ENCODE measurements at regions not wholly inside any gene's neighbourhood (a gene's known extent, or its start where the extent isn't known, plus 50 kb on each side); places are given as distances from the start of the nearest gene placed in this dataset.

DNA sequence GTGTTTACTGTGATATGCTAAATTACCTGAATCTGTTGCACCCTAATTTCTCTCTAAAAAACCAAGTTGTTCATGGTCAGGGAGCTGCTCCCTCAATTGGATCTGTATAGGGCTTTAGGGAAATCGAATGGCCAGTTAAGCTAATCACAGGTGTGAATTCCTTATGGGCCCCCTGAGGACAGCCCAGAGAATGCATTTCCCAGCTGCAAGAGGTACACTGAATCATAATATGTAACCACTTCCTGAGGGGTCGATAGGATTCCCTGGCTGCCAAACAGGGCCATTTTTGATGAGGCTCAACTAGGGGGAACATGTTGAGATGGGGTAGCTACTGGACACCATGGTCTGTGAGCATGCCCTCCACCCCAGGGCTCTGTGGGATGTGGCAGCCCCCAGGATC, 478.6 kb downstream of the CCDC171 start:
- Histone ChIP-seq H3K9me3 (ENCODE audit: control insufficient read depth in 4 of 4, low read length in 3 of 4) (no peaks in the 10 kb centered on the region), H3K36me3 (ENCODE audit: control insufficient read depth in 4 of 4, insufficient read depth in 3 of 4, low read depth in 1 of 4, low read length in 3 of 4) (no peaks in the 10 kb centered on the region), H3K4me1 (ENCODE audit: control insufficient read depth in 4 of 4, insufficient read depth in 4 of 4, low read length in 3 of 4) (no peaks in the 10 kb centered on the region), H3K9ac (ENCODE audit: low read depth in 1 of 2, low read length in 2 of 2) (no peak overlapping the region), H3K27me3 (ENCODE audit: control insufficient read depth in 4 of 4, insufficient read depth in 4 of 4, low read length in 3 of 4) (no peaks in the 10 kb centered on the region), H3K27ac (ENCODE audit: low read depth in 1 of 2, low read length in 2 of 2) (no peak overlapping the region), H3K4me3 (ENCODE audit: low read depth in 1 of 3, low read length in 3 of 3) (no peak overlapping the region)
- 49% methylated on average over 2 of the region's 2 CpGs for WGBS
- DNase-seq (ENCODE audit: low spot score) = no peak
- no peak for TF ChIP-seq YY1 (IDR thresholded peaks at IDR 0.05)
- TF ChIP-seq, protein P1, sequence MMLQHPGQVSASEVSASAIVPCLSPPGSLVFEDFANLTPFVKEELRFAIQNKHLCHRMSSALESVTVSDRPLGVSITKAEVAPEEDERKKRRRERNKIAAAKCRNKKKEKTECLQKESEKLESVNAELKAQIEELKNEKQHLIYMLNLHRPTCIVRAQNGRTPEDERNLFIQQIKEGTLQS (IDR thresholded peaks at IDR 0.05) = no peak
- no peak for TF ChIP-seq JUND (IDR thresholded peaks at IDR 0.05)
- TF ChIP-seq, protein P2, sequence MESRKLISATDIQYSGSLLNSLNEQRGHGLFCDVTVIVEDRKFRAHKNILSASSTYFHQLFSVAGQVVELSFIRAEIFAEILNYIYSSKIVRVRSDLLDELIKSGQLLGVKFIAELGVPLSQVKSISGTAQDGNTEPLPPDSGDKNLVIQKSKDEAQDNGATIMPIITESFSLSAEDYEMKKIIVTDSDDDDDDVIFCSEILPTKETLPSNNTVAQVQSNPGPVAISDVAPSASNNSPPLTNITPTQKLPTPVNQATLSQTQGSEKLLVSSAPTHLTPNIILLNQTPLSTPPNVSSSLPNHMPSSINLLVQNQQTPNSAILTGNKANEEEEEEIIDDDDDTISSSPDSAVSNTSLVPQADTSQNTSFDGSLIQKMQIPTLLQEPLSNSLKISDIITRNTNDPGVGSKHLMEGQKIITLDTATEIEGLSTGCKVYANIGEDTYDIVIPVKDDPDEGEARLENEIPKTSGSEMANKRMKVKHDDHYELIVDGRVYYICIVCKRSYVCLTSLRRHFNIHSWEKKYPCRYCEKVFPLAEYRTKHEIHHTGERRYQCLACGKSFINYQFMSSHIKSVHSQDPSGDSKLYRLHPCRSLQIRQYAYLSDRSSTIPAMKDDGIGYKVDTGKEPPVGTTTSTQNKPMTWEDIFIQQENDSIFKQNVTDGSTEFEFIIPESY (IDR thresholded peaks at IDR 0.05) = no peak
- TF ChIP-seq MAX (IDR thresholded peaks at IDR 0.05) = no peak
- TF ChIP-seq HNF4G (IDR thresholded peaks at IDR 0.05) = no peak

- Histone ChIP-seq H3K4me1 (ENCODE audit: control insufficient read depth in 4 of 4, insufficient read depth in 4 of 4, low read length in 3 of 4) (no peaks in the 10 kb centered on the region), H3K27me3 (ENCODE audit: control insufficient read depth in 4 of 4, insufficient read depth in 4 of 4, low read length in 3 of 4) (no peaks in the 10 kb centered on the region), H3K36me3 (ENCODE audit: control insufficient read depth in 4 of 4, insufficient read depth in 3 of 4, low read depth in 1 of 4, low read length in 3 of 4) (no peaks in the 10 kb centered on the region), H3K9me3 (ENCODE audit: control insufficient read depth in 4 of 4, low read length in 3 of 4) (no peaks in the 10 kb centered on the region), H3K9ac (ENCODE audit: low read depth in 1 of 2, low read length in 2 of 2) (no peak overlapping the region), H3K27ac (ENCODE audit: low read depth in 1 of 2, low read length in 2 of 2) (no peak overlapping the region), H3K4me3 (ENCODE audit: low read depth in 1 of 3, low read length in 3 of 3) (no peak overlapping the region)
- no peak for DNase-seq (ENCODE audit: low spot score)
- WGBS = 92% methylated on average over 6 of the region's 6 CpGs
- TF ChIP-seq NR2F2 (IDR thresholded peaks at IDR 0.05) (no peak), HNF4A (conservative IDR thresholded peaks at IDR 0.05) (no peak), REST (IDR thresholded peaks at IDR 0.05) (no peak), RAD21 (IDR thresholded peaks at IDR 0.05) (no peak), FOXA2 (IDR thresholded peaks at IDR 0.05) (no peak), YY1 (IDR thresholded peaks at IDR 0.05) (no peak), GABPA (IDR thresholded peaks at IDR 0.05 in 1 of 2, conservative IDR thresholded peaks at IDR 0.05 in 1 of 2) (no peak), JUND (IDR thresholded peaks at IDR 0.05) (no peak), HNF4G (IDR thresholded peaks at IDR 0.05) (no peak), TAF1 (conservative IDR thresholded peaks at IDR 0.05) (no peak), RXRA (IDR thresholded peaks at IDR 0.05) (no peak), EGR1 (IDR thresholded peaks at IDR 0.05; ENCODE audit: low read depth in 2 of 2) (no peak), FOXA1 (IDR thresholded peaks at IDR 0.05) (no peak), MAX (IDR thresholded peaks at IDR 0.05) (no peak)
- TF ChIP-seq, protein P1 (IDR thresholded peaks at IDR 0.05) = no peak
- TF ChIP-seq, protein P2 (IDR thresholded peaks at IDR 0.05) = no peak
These were observed 479.1 kb downstream of the CCDC171 start for GRCh38 chr9:16031971-16032370.

Measured in liver (tissue), 7 donors.